ENCODE measurements at regions not wholly inside any gene's neighbourhood (a gene's known extent, or its start where the extent isn't known, plus 50 kb on each side); places are given as distances from the start of the nearest gene placed in this dataset.

DNA sequence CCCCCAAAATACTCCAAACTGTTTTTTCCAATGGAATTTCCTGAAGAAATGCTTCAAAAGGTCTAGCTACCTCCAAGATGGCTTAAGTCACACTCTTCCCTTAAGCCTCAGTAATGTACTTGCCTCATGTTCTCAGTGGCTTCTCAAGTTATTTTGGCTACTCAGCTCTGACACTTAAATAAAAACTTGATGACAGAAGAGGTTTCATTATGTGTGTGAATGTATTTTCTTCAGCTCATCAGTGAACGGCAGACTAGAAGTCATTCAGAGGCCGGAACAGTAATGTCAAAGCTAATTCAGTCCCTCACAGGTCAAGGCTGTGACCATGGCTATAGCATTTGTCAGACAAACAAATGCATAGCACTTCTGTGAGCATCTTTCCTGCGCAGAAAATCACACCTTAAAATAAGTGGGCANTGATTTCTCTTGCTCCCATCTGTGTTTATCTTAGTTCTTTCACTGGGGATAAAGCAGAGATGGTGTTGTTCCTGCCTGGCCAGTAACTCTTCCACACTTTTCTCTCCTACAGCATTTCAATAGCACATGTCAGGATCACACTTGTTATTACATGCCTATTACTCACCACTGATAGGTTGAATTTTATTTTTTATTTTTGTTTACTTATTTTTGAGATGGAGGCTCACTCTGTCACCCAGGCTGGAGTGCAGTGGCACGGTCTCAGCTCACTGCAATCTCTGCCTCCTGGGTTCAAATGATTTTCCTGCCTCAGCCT, 68.5 kb upstream of the PLCL2 start:
- no peaks in the 10 kb centered on the region for H3K36me3 Mint-ChIP-seq (ENCODE audit: low read depth)
- ATAC-seq (no peak), DNase-seq (ENCODE audit: low spot score) (no peak)
- peaks cover 21% of the 10 kb centered on the region for H3K9me2 ChIP-seq (ENCODE audit: insufficient read depth)
- no peak overlapping the region for H3K4me2 ChIP-seq
- no peaks in the 10 kb centered on the region; the same call in 1 of the 3 replicates for H3K9me3 Mint-ChIP-seq
- H3K4me1 ChIP-seq (ENCODE audit: insufficient read depth), result peaks cover under 1% of the 10 kb centered on the region
- no peak overlapping the region for H2AFZ ChIP-seq
- H3K4me1 Mint-ChIP-seq, result peaks cover 1% of the 10 kb centered on the region
- no peaks in the 10 kb centered on the region for H3K27me3 ChIP-seq (ENCODE audit: insufficient read depth)
- no peaks in the 10 kb centered on the region for H3F3A ChIP-seq (replicated peaks; ENCODE audit: low read depth)
- H3K79me2 ChIP-seq (replicated peaks; ENCODE audit: insufficient read depth), result no peaks in the 10 kb centered on the region
- no peaks in the 10 kb centered on the region for H4K20me1 ChIP-seq (replicated peaks; ENCODE audit: insufficient read depth)
- H3K4me3 ChIP-seq, result no peak overlapping the region
- TF ChIP-seq, protein P1, sequence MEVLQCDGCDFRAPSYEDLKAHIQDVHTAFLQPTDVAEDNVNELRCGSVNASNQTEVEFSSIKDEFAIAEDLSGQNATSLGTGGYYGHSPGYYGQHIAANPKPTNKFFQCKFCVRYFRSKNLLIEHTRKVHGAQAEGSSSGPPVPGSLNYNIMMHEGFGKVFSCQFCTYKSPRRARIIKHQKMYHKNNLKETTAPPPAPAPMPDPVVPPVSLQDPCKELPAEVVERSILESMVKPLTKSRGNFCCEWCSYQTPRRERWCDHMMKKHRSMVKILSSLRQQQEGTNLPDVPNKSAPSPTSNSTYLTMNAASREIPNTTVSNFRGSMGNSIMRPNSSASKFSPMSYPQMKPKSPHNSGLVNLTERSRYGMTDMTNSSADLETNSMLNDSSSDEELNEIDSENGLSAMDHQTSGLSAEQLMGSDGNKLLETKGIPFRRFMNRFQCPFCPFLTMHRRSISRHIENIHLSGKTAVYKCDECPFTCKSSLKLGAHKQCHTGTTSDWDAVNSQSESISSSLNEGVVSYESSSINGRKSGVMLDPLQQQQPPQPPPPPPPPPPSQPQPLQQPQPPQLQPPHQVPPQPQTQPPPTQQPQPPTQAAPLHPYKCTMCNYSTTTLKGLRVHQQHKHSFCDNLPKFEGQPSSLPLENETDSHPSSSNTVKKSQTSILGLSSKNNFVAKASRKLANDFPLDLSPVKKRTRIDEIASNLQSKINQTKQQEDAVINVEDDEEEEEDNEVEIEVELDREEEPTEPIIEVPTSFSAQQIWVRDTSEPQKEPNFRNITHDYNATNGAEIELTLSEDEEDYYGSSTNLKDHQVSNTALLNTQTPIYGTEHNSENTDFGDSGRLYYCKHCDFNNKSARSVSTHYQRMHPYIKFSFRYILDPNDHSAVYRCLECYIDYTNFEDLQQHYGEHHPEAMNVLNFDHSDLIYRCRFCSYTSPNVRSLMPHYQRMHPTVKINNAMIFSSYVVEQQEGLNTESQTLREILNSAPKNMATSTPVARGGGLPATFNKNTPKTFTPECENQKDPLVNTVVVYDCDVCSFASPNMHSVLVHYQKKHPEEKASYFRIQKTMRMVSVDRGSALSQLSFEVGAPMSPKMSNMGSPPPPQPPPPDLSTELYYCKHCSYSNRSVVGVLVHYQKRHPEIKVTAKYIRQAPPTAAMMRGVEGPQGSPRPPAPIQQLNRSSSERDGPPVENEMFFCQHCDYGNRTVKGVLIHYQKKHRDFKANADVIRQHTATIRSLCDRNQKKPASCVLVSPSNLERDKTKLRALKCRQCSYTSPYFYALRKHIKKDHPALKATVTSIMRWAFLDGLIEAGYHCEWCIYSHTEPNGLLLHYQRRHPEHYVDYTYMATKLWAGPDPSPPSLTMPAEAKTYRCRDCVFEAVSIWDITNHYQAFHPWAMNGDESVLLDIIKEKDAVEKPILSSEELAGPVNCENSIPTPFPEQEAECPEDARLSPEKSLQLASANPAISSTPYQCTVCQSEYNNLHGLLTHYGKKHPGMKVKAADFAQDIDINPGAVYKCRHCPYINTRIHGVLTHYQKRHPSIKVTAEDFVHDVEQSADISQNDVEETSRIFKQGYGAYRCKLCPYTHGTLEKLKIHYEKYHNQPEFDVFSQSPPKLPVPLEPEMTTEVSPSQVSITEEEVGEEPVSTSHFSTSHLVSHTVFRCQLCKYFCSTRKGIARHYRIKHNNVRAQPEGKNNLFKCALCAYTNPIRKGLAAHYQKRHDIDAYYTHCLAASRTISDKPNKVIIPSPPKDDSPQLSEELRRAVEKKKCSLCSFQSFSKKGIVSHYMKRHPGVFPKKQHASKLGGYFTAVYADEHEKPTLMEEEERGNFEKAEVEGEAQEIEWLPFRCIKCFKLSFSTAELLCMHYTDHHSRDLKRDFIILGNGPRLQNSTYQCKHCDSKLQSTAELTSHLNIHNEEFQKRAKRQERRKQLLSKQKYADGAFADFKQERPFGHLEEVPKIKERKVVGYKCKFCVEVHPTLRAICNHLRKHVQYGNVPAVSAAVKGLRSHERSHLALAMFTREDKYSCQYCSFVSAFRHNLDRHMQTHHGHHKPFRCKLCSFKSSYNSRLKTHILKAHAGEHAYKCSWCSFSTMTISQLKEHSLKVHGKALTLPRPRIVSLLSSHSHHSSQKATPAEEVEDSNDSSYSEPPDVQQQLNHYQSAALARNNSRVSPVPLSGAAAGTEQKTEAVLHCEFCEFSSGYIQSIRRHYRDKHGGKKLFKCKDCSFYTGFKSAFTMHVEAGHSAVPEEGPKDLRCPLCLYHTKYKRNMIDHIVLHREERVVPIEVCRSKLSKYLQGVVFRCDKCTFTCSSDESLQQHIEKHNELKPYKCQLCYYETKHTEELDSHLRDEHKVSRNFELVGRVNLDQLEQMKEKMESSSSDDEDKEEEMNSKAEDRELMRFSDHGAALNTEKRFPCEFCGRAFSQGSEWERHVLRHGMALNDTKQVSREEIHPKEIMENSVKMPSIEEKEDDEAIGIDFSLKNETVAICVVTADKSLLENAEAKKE (CRISPR knock-in tag; IDR thresholded peaks at IDR 0.05), result no peak
- TF ChIP-seq NANOG (IDR thresholded peaks at IDR 0.05; ENCODE audit: borderline replicate concordance) (no peak), CREB1 (CRISPR knock-in tag; IDR thresholded peaks at IDR 0.05; ENCODE audit: low read depth) (no peak), JUNB (IDR thresholded peaks at IDR 0.05; ENCODE audit: unreplicated experiment) (no peak), ETS1 (IDR thresholded peaks at IDR 0.05) (no peak), ZNF331 (CRISPR knock-in tag; IDR thresholded peaks at IDR 0.05; ENCODE audit: low read depth) (no peak), CTCF (conservative IDR thresholded peaks at IDR 0.05; ENCODE audit: low read depth in 2 of 2) (no peak)
- H3K27me3 Mint-ChIP-seq (ENCODE audit: insufficient read depth, low read depth, poor library complexity), result no peaks in the 10 kb centered on the region
- no peak overlapping the region for H3K4me3 Mint-ChIP-seq
- H3K27ac ChIP-seq (ENCODE audit: low read depth), result no peak overlapping the region
- no peaks in the 10 kb centered on the region; the same call in 1 of the 2 replicates for H3K36me3 ChIP-seq (ENCODE audit: insufficient read depth)
- no peak overlapping the region for H3K27ac Mint-ChIP-seq

Measured in GM23338 (cell line).